ENCODE measurements at regions not wholly inside any gene's neighbourhood (a gene's known extent, or its start where the extent isn't known, plus 50 kb on each side); places are given as distances from the start of the nearest gene placed in this dataset.

DNA sequence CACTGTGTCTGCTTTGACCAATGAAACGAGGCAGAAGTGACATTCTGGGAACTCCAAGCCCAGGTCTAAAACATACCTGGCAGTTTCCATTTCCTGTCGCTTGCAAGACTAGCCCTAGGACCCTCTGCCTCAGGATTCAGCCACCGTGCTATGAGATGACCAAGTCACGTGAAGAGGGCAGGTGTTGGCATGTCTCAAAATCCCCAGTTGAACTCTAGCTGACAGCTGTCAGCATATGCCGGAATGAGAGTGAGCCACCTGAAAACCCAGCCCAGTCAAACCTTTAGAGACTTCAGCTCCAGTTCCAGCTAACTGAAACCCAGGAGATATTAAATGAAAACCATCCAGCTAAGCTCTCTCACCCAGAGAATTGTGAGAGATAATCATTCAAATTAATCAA lies 89.9 kb upstream of the PPP1R3A start:
- Mint-ChIP-seq H3K27ac (no peak overlapping the region), H3K4me1 (ENCODE audit: low read depth) (no peaks in the 10 kb centered on the region), H3K27me3 (ENCODE audit: low read depth) (no peaks in the 10 kb centered on the region), H3K36me3 (ENCODE audit: low read depth) (no peaks in the 10 kb centered on the region), H3K9me3 (peaks cover 3% of the 10 kb centered on the region), H3K4me3 (no peak overlapping the region)

DNA sequence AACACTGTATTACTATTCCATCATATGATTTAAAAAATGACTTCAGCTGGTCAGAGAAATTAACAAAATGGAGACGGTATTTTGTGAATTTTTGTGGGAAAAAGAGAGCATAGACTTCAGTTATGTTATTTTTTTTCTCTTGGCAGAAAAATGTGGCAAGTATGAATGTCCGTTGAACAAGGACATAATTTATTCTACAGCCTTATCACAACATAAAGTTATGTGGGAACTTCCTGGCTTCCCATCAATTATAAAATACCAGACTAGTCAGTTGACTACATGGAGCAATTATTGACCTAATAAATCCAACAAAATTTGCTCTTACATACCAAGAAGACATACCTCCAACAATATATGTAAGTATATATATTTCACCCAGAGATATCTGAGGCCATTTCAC lies 88.6 kb upstream of the PPP1R3A start:
- H3K36me3 Mint-ChIP-seq (ENCODE audit: low read depth): no peaks in the 10 kb centered on the region
- H3K27ac Mint-ChIP-seq: no peak overlapping the region
- H3K27me3 Mint-ChIP-seq (ENCODE audit: low read depth): no peaks in the 10 kb centered on the region
- H3K4me3 Mint-ChIP-seq: no peak overlapping the region
- no peaks in the 10 kb centered on the region for H3K4me1 Mint-ChIP-seq (ENCODE audit: low read depth)
- H3K9me3 Mint-ChIP-seq: peaks cover 11% of the 10 kb centered on the region

DNA sequence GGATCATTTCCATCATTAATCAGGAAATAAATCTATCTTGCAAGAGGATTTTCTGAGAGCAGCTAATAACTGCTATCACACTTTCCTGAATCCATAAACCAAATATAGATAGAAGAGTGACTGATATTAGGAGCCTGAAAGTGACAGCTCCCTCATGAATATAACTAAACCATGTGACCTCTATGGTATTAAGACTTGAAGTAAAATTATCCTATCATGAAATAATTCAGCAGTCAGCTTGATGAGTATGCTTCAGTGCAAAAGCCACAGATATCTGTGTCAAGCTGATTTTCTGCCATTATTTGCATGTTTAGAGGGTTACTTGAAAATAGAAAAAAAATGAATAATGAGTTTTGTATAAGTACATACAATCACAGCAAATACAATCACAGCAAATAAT lies 80.1 kb upstream of the PPP1R3A start:
- H3K27me3 Mint-ChIP-seq (ENCODE audit: low read depth): no peaks in the 10 kb centered on the region
- H3K27ac Mint-ChIP-seq: no peak overlapping the region
- no peak overlapping the region for H3K4me3 Mint-ChIP-seq
- H3K36me3 Mint-ChIP-seq (ENCODE audit: low read depth): no peaks in the 10 kb centered on the region
- peaks cover 17% of the 10 kb centered on the region for H3K9me3 Mint-ChIP-seq
- no peaks in the 10 kb centered on the region for H3K4me1 Mint-ChIP-seq (ENCODE audit: low read depth)

DNA sequence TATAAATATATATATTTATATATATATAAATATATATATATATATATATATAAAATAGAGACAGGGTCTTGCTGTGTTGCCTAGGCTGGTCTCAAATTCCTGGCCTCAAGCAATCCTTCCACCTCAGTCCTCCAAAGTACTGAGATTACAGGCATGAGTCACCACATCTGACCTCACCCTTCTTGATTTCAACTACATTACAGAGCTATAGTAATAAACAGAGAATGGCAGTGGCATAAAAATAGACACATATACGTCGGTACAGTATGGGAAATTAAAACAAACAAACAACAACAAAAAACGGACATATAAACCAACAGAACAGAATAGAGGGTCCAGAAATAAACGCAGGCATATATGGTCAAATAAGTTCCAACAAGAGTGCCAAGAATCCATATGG lies 77.6 kb upstream of the PPP1R3A start:
- Mint-ChIP-seq H3K9me3 (no peaks in the 10 kb centered on the region), H3K27ac (no peak overlapping the region), H3K36me3 (ENCODE audit: low read depth) (no peaks in the 10 kb centered on the region), H3K4me3 (no peak overlapping the region), H3K27me3 (ENCODE audit: low read depth) (no peaks in the 10 kb centered on the region), H3K4me1 (ENCODE audit: low read depth) (no peaks in the 10 kb centered on the region)

DNA sequence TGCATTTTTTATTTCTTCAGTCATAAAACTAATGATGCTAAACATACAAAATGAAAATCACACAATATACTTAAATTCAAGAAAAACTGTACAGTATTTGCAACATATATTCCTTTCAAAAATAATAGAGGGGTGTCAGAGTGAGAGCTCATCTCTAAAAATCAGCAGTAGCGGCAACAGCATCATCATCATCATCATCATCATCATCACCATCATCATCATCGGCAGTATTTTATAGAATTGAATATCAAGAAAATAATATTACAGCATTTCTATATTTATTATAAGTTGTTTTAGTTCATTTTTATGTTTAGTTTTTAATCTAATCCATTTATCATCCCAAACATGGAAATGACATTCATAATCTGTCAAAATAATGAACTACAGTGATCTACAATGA lies 67.4 kb upstream of the PPP1R3A start:
- H3K9me3 Mint-ChIP-seq: no peaks in the 10 kb centered on the region
- no peak overlapping the region for H3K4me3 Mint-ChIP-seq
- no peaks in the 10 kb centered on the region for H3K27me3 Mint-ChIP-seq (ENCODE audit: low read depth)
- no peaks in the 10 kb centered on the region for H3K36me3 Mint-ChIP-seq (ENCODE audit: low read depth)
- no peaks in the 10 kb centered on the region for H3K4me1 Mint-ChIP-seq (ENCODE audit: low read depth)
- no peak overlapping the region for H3K27ac Mint-ChIP-seq

DNA sequence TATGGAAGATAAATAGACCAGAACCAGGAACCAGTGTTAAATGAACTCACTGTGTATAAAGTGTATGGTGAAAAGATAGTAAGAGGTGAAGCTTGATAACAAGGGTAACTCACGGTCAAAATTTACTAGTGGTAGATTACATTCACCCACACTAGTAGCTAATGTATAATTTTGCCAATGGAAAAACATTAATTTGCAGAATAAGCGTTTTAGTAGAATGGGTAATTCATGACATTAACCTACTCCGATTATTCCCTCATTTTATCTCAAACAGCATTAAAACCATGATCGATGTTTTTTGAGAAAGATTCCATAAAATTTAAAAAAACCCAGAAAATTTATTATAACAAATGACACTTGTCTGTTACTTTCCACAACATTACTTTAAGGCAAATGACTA lies 57.7 kb upstream of the PPP1R3A start:
- Mint-ChIP-seq H3K4me1 (ENCODE audit: low read depth) (no peaks in the 10 kb centered on the region), H3K36me3 (ENCODE audit: low read depth) (no peaks in the 10 kb centered on the region), H3K27me3 (ENCODE audit: low read depth) (no peaks in the 10 kb centered on the region), H3K9me3 (no peaks in the 10 kb centered on the region), H3K4me3 (no peak overlapping the region), H3K27ac (no peak overlapping the region)

DNA sequence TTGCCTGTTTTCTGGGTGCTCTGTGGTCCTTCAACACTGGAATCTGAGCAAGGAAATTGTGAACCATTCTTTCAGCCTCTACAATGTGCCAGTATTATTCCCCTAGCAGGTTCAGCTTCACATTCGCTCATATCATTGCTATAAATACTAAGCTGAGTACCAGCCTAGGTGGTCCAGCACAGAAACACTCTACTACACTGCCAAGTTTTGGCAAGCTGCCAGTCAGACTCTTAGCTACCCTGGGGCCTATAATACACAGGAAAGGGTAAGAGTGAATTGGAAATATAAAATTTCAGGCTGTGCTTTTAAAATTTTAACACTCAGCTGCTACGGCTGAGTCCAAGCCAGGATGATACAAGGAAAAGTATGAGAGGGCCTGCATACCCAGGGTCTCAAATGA lies 49.9 kb upstream of the PPP1R3A start:
- no peaks in the 10 kb centered on the region for H3K9me3 Mint-ChIP-seq
- no peaks in the 10 kb centered on the region for H3K36me3 Mint-ChIP-seq (ENCODE audit: low read depth)
- no peaks in the 10 kb centered on the region for H3K4me1 Mint-ChIP-seq (ENCODE audit: low read depth)
- H3K27me3 Mint-ChIP-seq (ENCODE audit: low read depth): no peaks in the 10 kb centered on the region
- no peak overlapping the region for H3K4me3 Mint-ChIP-seq
- H3K27ac Mint-ChIP-seq: no peak overlapping the region
